A673 (cell line): ENCODE measurements at regions not wholly inside any gene's neighbourhood (a gene's known extent, or its start where the extent isn't known, plus 50 kb on each side); places are given as distances from the start of the nearest gene placed in this dataset.

ENCODE experiments used
- CTCF ChIP-seq: fragments of 300-800, 200-600 bp; sonication (generic); conservative IDR thresholded peaks from 2 replicates; pipeline ENCODE4 v1.5.1; 2017; ENCODE audit warnings: low read depth, mild to moderate bottlenecking, antibody characterized with exemption, low read length, moderate library complexity, mixed read lengths
- EZH2 ChIP-seq: fragments of 200-600 bp; sonication (generic); IDR thresholded peaks from 2 replicates; pipeline ENCODE4 v1.6.1; 2017; ENCODE audit warnings: borderline replicate concordance, low read depth, mild to moderate bottlenecking, mixed read lengths, antibody characterized with exemption, low read length; ENCODE audit not compliant: poor library complexity, severe bottlenecking

DNA sequence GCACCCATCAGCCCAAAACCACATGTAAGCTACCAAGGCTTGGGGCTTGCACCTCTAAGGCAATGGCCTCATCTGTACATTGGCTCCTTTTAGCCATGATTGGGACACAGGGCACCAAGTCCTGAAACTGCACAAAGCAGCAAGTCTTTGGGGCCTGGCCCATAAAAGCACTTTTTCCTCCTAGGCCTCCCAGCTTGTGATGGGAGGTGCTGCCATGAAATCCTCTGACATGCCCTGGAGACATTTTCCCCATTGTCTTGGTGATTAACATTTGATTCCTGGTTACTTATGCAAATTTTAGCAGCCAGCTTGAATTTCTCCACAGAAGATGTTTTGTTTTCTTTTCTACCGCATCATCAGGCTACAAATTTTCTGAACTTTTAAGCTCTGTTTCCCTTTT lies 58.5 kb upstream of the PABPC4L start:
- TF ChIP-seq EZH2 (no peak), CTCF (no peak)
